GM23338 (cell line): ENCODE measurements at regions not wholly inside any gene's neighbourhood (a gene's known extent, or its start where the extent isn't known, plus 50 kb on each side); places are given as distances from the start of the nearest gene placed in this dataset.

Experiments
- ATAC-seq: fragments of 200-7000 bp; cut with Tn5 transposase; 3 replicates; pipeline ENCODE4 v1.9.1; 2020
- DNase-seq: peaks from one replicate; pipeline ENCODE4 v3.0.0-alpha.2; 2015; ENCODE audit warnings: low spot score
- H2AFZ ChIP-seq: fragments of 200-600 bp; sonication (generic); 2 replicates; pipeline ENCODE4 v1.8.0; 2016; ENCODE audit warnings: antibody characterized with exemption, mild to moderate bottlenecking, moderate library complexity
- H3F3A ChIP-seq: fragments of 200-600 bp; sonication (generic); replicated peaks from 2 replicates; pipeline ENCODE4 v1.8.0; 2017; ENCODE audit warnings: antibody characterized with exemption, mixed run types, low read depth
- H3K27ac ChIP-seq: fragments of 200-600 bp; sonication (generic); 2 replicates; pipeline ENCODE4 v1.6.1; 2016; ENCODE audit warnings: low read depth
- H3K27me3 ChIP-seq: fragments of 200-600 bp; sonication (generic); 2 replicates; pipeline ENCODE4 v1.8.0; 2016; ENCODE audit warnings: mild to moderate bottlenecking, mixed run types, moderate library complexity; ENCODE audit not compliant: insufficient read depth
- H3K36me3 ChIP-seq: fragments of 200-600 bp; sonication (generic); 2 replicates; pipeline ENCODE4 v1.8.0; 2016; ENCODE audit warnings: mild to moderate bottlenecking; ENCODE audit not compliant: insufficient read depth
- H3K4me1 ChIP-seq: fragments of 200-600 bp; sonication (generic); 2 replicates; pipeline ENCODE4 v1.8.0; 2016; ENCODE audit warnings: mild to moderate bottlenecking, moderate library complexity; ENCODE audit not compliant: insufficient read depth
- H3K4me2 ChIP-seq: fragments of 200-600 bp; sonication (generic); 2 replicates; pipeline ENCODE4 v1.7.1; 2017; ENCODE audit warnings: mixed run types
- H3K4me3 ChIP-seq: fragments of 200-600 bp; sonication (generic); 2 replicates; pipeline ENCODE4 v1.6.1; 2016; ENCODE audit warnings: mixed run types
- H3K79me2 ChIP-seq: fragments of 200-600 bp; sonication (generic); replicated peaks from 2 replicates; pipeline ENCODE4 v1.8.0; 2017; ENCODE audit warnings: mild to moderate bottlenecking; ENCODE audit not compliant: insufficient read depth
- H3K9me2 ChIP-seq: fragments of 200-600 bp; sonication (generic); 2 replicates; pipeline ENCODE4 v1.8.0; 2017; ENCODE audit not compliant: insufficient read depth
- H4K20me1 ChIP-seq: fragments of 200-600 bp; sonication (generic); replicated peaks from 2 replicates; pipeline ENCODE4 v1.8.0; 2017; ENCODE audit warnings: mild to moderate bottlenecking; ENCODE audit not compliant: insufficient read depth
- H3K27ac Mint-ChIP-seq: 2 replicates; pipeline ENCODE4 v1.8.0; 2020; ENCODE audit warnings: inconsistent platforms, mild to moderate bottlenecking, moderate library complexity, mixed read lengths
- H3K27me3 Mint-ChIP-seq: 3 replicates; pipeline ENCODE4 v1.8.0; 2022; ENCODE audit warnings: low read depth, mild to moderate bottlenecking, moderate library complexity, mixed read lengths, inconsistent platforms; ENCODE audit not compliant: insufficient read depth, poor library complexity
- H3K36me3 Mint-ChIP-seq: 3 replicates; pipeline ENCODE4 v1.8.0; 2021; ENCODE audit warnings: low read depth, mild to moderate bottlenecking, inconsistent platforms, moderate library complexity, mixed read lengths
- H3K4me1 Mint-ChIP-seq: 3 replicates; pipeline ENCODE4 v1.8.0; 2020; ENCODE audit warnings: mild to moderate bottlenecking, inconsistent platforms, mixed read lengths
- H3K4me3 Mint-ChIP-seq: 3 replicates; pipeline ENCODE4 v1.8.0; 2021; ENCODE audit warnings: moderate library complexity, mild to moderate bottlenecking, inconsistent platforms, mixed read lengths
- H3K9me3 Mint-ChIP-seq: 3 replicates; pipeline ENCODE4 v1.8.0; 2020; ENCODE audit warnings: moderate library complexity, mild to moderate bottlenecking, inconsistent platforms, mixed read lengths
- CREB1 ChIP-seq: fragments of 250-450 bp; sonication (Bioruptor Pico); IDR thresholded peaks from 2 replicates; pipeline ENCODE4 v1.5.0; 2020; ENCODE audit warnings: low read depth, mild to moderate bottlenecking, moderate library complexity
- CTCF ChIP-seq, 2 experiments: fragments of 200-600 bp in 1 of 2; sonication (generic) in 1 of 2; conservative IDR thresholded peaks; 2 replicates each; pipeline versions ENCODE4 v1.5.1 to v1.6.1; 2016 to 2017; ENCODE audit warnings: antibody characterized with exemption in 2 of 2, low read depth in 2 of 2, mild to moderate bottlenecking in 2 of 2, moderate library complexity in 1 of 2
- ETS1 ChIP-seq: IDR thresholded peaks from 2 replicates; pipeline ENCODE4 v1.6.1; 2016; ENCODE audit warnings: antibody characterized with exemption
- EZH2phosphoT487 ChIP-seq: fragments of 200-600 bp; sonication (generic); IDR thresholded peaks from one replicate; pipeline ENCODE4 v1.8.1; 2018; ENCODE audit warnings: antibody characterized with exemption; ENCODE audit not compliant: unreplicated experiment
- JUNB ChIP-seq: IDR thresholded peaks from one replicate; pipeline ENCODE4 v1.6.1; 2016; ENCODE audit warnings: antibody characterized with exemption; ENCODE audit not compliant: unreplicated experiment
- POLR2AphosphoS5 ChIP-seq: IDR thresholded peaks from 2 replicates; pipeline ENCODE4 v1.6.1; 2016; ENCODE audit warnings: antibody characterized with exemption, low read depth
- REST ChIP-seq: IDR thresholded peaks from one replicate; pipeline ENCODE4 v1.6.1; 2018; ENCODE audit warnings: antibody characterized with exemption; ENCODE audit not compliant: unreplicated experiment
- STAT1 ChIP-seq: IDR thresholded peaks from one replicate; pipeline ENCODE4 v1.6.1; 2016; ENCODE audit warnings: antibody characterized with exemption; ENCODE audit not compliant: unreplicated experiment
- ZNF114 ChIP-seq: fragments of 250-450 bp; sonication (Bioruptor Pico); IDR thresholded peaks from 2 replicates; pipeline ENCODE4 v1.5.0; 2020; ENCODE audit warnings: mild to moderate bottlenecking, moderate library complexity
- ZNF331 ChIP-seq: fragments of 250-450 bp; sonication (Bioruptor Pico); IDR thresholded peaks from 2 replicates; pipeline ENCODE4 v1.5.0; 2020; ENCODE audit warnings: low read depth, mild to moderate bottlenecking, moderate library complexity
- ZNF462 ChIP-seq: fragments of 250-450 bp; sonication (Bioruptor Pico); IDR thresholded peaks from 2 replicates; pipeline ENCODE4 v1.5.0; 2020; ENCODE audit warnings: mild to moderate bottlenecking, moderate library complexity

GRCh38 chr3:70426071-70426470, 113.6 kb upstream of the MDFIC2 start:
- no peak overlapping the region for H3K27ac ChIP-seq
- DNase-seq (no peak), ATAC-seq (no peak)
- H3K4me2 ChIP-seq: no peak overlapping the region
- no peaks in the 10 kb centered on the region for H3K36me3 ChIP-seq
- TF ChIP-seq CREB1 (CRISPR knock-in tag): no peak
- no peak for TF ChIP-seq ZNF331 (CRISPR knock-in tag)
- no peak for TF ChIP-seq STAT1
- TF ChIP-seq REST: no peak
- no peak for TF ChIP-seq EZH2phosphoT487
- no peak for TF ChIP-seq ETS1
- TF ChIP-seq POLR2AphosphoS5: no peak
- TF ChIP-seq CTCF (conservative IDR thresholded peaks at IDR 0.05; ENCODE audit: low read depth in 2 of 2): no peak
- no peak for TF ChIP-seq ZNF114
- no peak for TF ChIP-seq JUNB
- TF ChIP-seq ZNF462 (CRISPR knock-in tag): no peak
- H3K27ac Mint-ChIP-seq: no peak overlapping the region
- no peaks in the 10 kb centered on the region for H3K36me3 Mint-ChIP-seq
- H3F3A ChIP-seq: no peaks in the 10 kb centered on the region
- H3K9me2 ChIP-seq: no peaks in the 10 kb centered on the region
- H4K20me1 ChIP-seq: no peaks in the 10 kb centered on the region
- H3K79me2 ChIP-seq: no peaks in the 10 kb centered on the region
- H3K4me1 ChIP-seq: no peaks in the 10 kb centered on the region
- no peaks in the 10 kb centered on the region for H3K27me3 Mint-ChIP-seq
- no peaks in the 10 kb centered on the region for H3K27me3 ChIP-seq
- H3K4me1 Mint-ChIP-seq: no peaks in the 10 kb centered on the region
- H3K9me3 Mint-ChIP-seq: no peaks in the 10 kb centered on the region
- no peak overlapping the region for H3K4me3 ChIP-seq
- no peak overlapping the region for H3K4me3 Mint-ChIP-seq
- no peak overlapping the region for H2AFZ ChIP-seq
